AG09319 (cell line): ENCODE measurements at regions not wholly inside any gene's neighbourhood (a gene's known extent, or its start where the extent isn't known, plus 50 kb on each side); places are given as distances from the start of the nearest gene placed in this dataset.

Experiments used
- DNase-seq: peaks from one replicate; pipeline ENCODE4 v3.0.0-alpha.2; 2010; ENCODE audit warnings: low read depth; ENCODE audit errors: extremely low read depth
- TF ChIP-seq, protein P1 (sequence below): IDR thresholded peaks from 2 replicates; pipeline ENCODE4 v1.5.1; 2011; ENCODE audit warnings: low read depth, mild to moderate bottlenecking, inconsistent platforms, low read length, moderate library complexity

DNA sequence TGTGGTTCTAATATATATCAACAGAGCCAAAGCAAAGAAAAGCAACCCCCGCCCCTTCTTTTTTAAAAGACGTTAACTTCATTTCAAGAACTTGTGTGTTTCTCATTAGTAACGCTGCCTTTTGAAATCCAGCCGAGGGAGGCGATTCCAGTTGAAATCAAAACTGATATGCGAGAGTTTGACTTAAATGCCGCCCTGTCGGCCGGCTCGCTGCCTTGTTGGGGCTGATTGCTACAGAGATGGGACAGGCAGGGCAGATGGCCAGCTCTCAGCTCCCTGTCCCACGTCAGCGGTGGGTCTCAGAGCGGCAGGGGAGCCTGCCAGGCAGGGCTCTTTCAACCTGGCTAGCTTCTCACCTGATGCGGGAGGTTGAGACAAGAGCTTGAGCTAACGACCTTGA, 51.9 kb upstream of the ALX4 start:
- TF ChIP-seq, protein P1, sequence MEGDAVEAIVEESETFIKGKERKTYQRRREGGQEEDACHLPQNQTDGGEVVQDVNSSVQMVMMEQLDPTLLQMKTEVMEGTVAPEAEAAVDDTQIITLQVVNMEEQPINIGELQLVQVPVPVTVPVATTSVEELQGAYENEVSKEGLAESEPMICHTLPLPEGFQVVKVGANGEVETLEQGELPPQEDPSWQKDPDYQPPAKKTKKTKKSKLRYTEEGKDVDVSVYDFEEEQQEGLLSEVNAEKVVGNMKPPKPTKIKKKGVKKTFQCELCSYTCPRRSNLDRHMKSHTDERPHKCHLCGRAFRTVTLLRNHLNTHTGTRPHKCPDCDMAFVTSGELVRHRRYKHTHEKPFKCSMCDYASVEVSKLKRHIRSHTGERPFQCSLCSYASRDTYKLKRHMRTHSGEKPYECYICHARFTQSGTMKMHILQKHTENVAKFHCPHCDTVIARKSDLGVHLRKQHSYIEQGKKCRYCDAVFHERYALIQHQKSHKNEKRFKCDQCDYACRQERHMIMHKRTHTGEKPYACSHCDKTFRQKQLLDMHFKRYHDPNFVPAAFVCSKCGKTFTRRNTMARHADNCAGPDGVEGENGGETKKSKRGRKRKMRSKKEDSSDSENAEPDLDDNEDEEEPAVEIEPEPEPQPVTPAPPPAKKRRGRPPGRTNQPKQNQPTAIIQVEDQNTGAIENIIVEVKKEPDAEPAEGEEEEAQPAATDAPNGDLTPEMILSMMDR = no peak
- peak; percentile 14 for DNase-seq

DNA sequence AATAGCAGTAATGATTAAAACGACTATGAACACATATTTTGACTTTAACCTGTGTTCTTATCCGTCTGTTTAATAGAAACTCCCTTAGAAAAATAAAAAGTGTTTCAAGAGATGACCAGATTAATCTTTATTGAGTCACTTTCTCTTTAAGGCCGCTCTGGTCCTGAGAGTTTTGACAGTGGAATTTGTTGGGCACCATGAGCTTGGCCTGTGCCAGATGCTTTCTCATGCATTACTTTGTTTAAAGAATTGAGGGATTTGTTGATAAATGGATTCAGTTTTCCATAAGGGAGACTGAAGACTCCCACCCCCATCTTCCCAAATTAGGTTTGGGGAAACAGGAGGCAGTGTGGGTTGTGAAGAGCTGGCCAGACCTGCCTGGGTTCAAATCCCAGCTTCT, 53.2 kb upstream of the ALX4 start:
- TF ChIP-seq, protein P1 = no peak
- peak; percentile 8 for DNase-seq

DNA sequence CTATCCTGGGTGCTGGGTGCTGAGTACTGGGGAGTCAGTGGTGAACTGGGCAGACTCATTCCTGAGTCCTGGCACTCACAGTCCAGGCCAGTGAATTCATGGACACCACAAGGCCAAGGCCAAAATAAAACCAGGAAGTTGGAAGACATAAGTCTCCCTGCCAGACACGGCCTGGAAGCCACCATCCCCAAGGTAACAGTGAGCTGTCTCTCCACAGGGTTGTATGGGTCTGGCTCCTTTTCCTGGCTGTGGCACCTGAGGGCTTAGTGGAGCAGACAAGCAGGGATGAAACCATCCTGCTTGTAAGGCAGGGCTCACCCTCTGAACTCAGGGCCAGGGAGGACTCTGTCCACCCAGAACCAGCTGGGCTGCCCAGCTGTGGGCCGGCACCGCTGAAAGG, 54.7 kb upstream of the ALX4 start:
- no peak for DNase-seq
- TF ChIP-seq, protein P1 = no peak

DNA sequence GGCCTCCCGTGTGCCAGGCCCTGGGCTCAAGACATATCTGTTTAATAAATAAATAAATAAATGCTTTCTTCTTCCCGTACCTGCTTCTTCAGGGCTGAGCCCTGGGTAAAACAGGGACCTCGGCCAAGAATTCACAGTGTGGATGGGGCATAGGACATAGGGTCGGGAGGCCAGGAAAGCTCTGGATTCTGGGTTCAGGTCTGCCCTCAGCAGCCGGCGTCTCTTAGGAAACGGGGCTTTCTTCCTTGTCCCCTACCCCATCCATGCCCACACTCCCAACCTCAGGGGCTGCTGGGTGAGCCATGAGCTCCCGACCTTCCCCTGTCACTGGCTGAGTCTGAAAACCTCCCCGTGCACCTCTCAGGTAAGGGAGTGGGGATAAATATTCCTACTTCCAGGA, 55.7 kb upstream of the ALX4 start:
- no peak for DNase-seq
- TF ChIP-seq, protein P1 = no peak

GRCh38 chr11:44366026-44366425, 56.1 kb upstream of the ALX4 start:
- DNase-seq = no peak
- TF ChIP-seq, protein P1 = no peak

DNA sequence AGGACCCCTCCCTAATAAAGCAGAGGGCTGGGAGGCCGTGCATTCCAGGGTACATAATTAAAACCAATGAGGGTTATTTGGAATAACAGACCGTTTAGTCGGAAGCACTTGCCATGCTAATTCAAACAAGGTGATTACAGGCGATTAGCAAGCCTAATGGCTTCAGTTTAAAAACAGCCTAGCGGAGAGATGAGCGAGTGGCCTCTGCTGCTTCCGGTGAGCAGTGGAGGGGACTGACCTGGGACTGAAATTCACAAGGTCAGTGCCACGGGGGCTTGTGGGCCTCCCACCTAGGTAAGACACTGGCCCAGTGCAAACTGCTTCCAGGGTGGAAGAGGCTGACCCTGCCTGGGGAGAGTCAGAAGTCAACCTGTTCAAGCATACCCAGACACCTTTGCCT, 56.8 kb upstream of the ALX4 start:
- DNase-seq = no peak
- TF ChIP-seq, protein P1 = no peak

DNA sequence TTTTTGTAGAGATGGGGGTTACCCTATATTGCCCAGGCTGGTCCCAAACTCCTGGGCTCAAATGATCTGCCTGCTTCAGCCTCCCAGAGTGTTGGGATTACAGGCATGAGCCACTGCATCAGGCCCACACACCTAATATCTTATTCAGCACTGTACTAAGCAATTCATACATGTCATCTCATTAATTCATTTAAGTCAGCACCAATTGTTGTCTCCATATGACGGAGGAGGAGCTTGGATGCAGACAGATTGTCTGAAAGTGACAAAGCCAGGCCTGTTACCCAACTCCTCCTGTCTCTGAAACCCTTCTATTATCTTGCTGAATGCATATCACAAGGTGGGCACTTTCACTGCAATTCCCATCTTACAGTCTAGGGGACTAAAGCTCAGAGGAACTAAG, 57.5 kb upstream of the ALX4 start:
- no peak for DNase-seq
- TF ChIP-seq, protein P1 = no peak
